ENCODE measurements at regions not wholly inside any gene's neighbourhood (a gene's known extent, or its start where the extent isn't known, plus 50 kb on each side); places are given as distances from the start of the nearest gene placed in this dataset.

GRCh38 chr15:27595211-27595610, 503.9 kb downstream of the OCA2 start:
- POLR2A ChIA-PET: no interaction called here
- 2% methylated on average over 8 of the region's 8 CpGs for WGBS (ENCODE audit: low lambda C conversion rate)

More at GRCh38 chr15:27595211-27595610, 503.9 kb downstream of the OCA2 start:
- 0 out of 5 replicates have a peak, but pooled peaks cover 0 to 2% of the 10 kb centered on the region in 2 experiments for H3K27me3 ChIP-seq (ENCODE audit: control insufficient read depth in 1 of 2, insufficient read depth in 2 of 2, low read length in 2 of 2)
- CTCF ChIA-PET (ENCODE audit: low intra/inter-chr PET ratio, low total read pairs): no interaction called here
- in situ Hi-C loops (cut with HindIII; ENCODE audit: extremely low pct_ligation_motif_present, low pct_unique_long_range_greater_than_20kb): no loop called here
- no TSS peak for BruUV-seq (replicated peaks)
- no peak for TF ChIP-seq PATZ1 (CRISPR knock-in tag; IDR thresholded peaks at IDR 0.05)
- no peak for TF ChIP-seq CBFB (CRISPR knock-in tag; IDR thresholded peaks at IDR 0.05)
- no peak for TF ChIP-seq ZXDC (CRISPR knock-in tag; IDR thresholded peaks at IDR 0.05)
- TF ChIP-seq ZNF580 (CRISPR knock-in tag; IDR thresholded peaks at IDR 0.05; ENCODE audit: borderline replicate concordance, low read depth): no peak
- TF ChIP-seq ZNF383 (CRISPR knock-in tag; IDR thresholded peaks at IDR 0.05; ENCODE audit: borderline replicate concordance): no peak
- no peak for TF ChIP-seq HCFC1 (IDR thresholded peaks at IDR 0.05; ENCODE audit: low read depth, low read length)
- no peak for TF ChIP-seq ZMYM4 (CRISPR knock-in tag; IDR thresholded peaks at IDR 0.05)
- no peak for TF ChIP-seq SOX13 (IDR thresholded peaks at IDR 0.05)
- no peak for TF ChIP-seq SOX13 (CRISPR knock-in tag; conservative IDR thresholded peaks at IDR 0.05 in 1 of 2, IDR thresholded peaks at IDR 0.05 in 1 of 2)
- H3K79me2 ChIP-seq (ENCODE audit: insufficient read depth, low read length): no peaks in the 10 kb centered on the region
- no peak overlapping the region for H3K4me3 ChIP-seq (replicated peaks in 1 of 3; ENCODE audit: insufficient read depth in 1 of 3, low read depth in 2 of 3, low read length in 3 of 3)
- no peak overlapping the region for H3K9ac ChIP-seq (ENCODE audit: insufficient read depth, low read depth, low read length)
- H2AFZ ChIP-seq (ENCODE audit: low read length): no peak overlapping the region
- H3K27ac ChIP-seq (ENCODE audit: extremely low read length, insufficient read depth, low read length): no peak overlapping the region
- intact Hi-C loops (cut with micrococcal nuclease; ENCODE audit: unreplicated experiment): no loop called here
- no peaks in the 10 kb centered on the region for H3K4me1 ChIP-seq (ENCODE audit: insufficient read depth, low read length)
- 0 out of 2 replicates have a peak, but pooled peaks cover 12% of the 10 kb centered on the region for H3K9me3 ChIP-seq (ENCODE audit: low read length)
- ATAC-seq (no peak), FAIRE-seq (no peak), DNase-seq (ENCODE audit: low spot score) (no peak)
- no peaks in the 10 kb centered on the region for H4K20me1 ChIP-seq (ENCODE audit: insufficient read depth, low read length)
- H3K4me2 ChIP-seq (ENCODE audit: low read depth, low read length): no peak overlapping the region
- no peaks in the 10 kb centered on the region for H3K36me3 ChIP-seq (replicated peaks in 1 of 2; ENCODE audit: control insufficient read depth in 1 of 2, insufficient read depth in 2 of 2, low read length in 2 of 2)

Measured in HepG2 (cell line).